ENCODE measurements at regions not wholly inside any gene's neighbourhood (a gene's known extent, or its start where the extent isn't known, plus 50 kb on each side); places are given as distances from the start of the nearest gene placed in this dataset.
A peak's percentile ranks its signal among the peaks of the same experiment; 100 is the strongest.

DNA sequence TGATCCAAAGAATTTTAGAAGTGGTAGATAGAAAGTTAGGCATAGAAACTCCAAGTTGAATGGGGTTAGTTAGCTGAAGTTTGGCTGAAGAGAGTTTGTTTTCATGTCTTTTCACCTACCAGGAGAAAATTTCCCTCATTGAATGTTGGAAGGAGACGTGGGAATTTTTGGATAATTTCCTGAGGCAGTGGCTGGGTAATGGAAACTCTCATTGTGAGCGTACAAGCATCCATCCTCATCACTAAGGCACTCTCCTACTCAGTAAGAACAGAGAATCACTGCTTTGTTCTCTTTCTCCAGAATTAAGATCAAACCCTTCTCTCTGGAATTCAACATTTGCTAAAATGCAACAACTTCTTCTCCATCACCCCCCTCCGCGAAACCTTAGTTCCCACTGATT is 179.7 kb downstream of the PALM2AKAP2 start:
- no peak overlapping the region for H3K4me3 Mint-ChIP-seq

DNA sequence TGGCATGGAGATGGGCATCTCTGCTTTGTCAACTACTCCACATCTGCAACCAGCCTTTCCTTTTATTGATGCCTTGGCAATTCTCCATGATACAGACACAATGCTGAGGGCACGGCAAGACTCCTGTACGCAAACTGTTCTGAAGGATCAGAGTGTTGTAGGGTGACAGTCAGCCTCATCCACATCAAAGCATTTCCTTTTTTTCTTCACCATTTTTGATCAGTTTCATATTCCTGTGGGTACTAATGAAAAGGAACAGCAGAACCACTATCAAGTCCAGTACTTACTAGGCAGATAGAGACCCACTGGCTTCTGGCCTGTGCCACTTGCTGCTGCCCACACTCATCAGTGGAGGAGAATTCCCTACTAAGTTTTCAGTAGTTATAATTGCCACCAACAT is 181.6 kb downstream of the PALM2AKAP2 start:
- Histone ChIP-seq H3K27me3 (replicated peaks in 1 of 2; ENCODE audit: control insufficient read depth in 2 of 2, extremely low read depth in 1 of 2, insufficient read depth in 2 of 2, low read length in 1 of 2) (peaks cover 0 to 3% of the 10 kb centered on the region in 2 experiments), H3K9me3 (no peaks in the 10 kb centered on the region), H3K27ac (ENCODE audit: low read length) (no peak overlapping the region), H3K36me3 (ENCODE audit: control insufficient read depth in 2 of 2, extremely low read depth in 1 of 2, insufficient read depth in 1 of 2, low read length in 1 of 2) (no peaks in the 10 kb centered on the region), H3K4me3 (ENCODE audit: control insufficient read depth in 1 of 2, extremely low read depth in 1 of 2, low read length in 1 of 2) (no peak overlapping the region), H3K4me1 (ENCODE audit: control insufficient read depth in 1 of 2, extremely low read depth in 1 of 2, insufficient read depth in 2 of 2, low read length in 2 of 2) (peaks cover 7 to 21% of the 10 kb centered on the region in 2 experiments)
- WGBS (ENCODE audit: insufficient coverage): no CpG with 5 or more reads among the region's 2 CpGs
- Mint-ChIP-seq H3K27ac (no peak overlapping the region), H3K4me3 (no peak overlapping the region), H3K4me1 (peaks cover 26 to 68% (median 39%) of the 10 kb centered on the region in 3 donors), H3K9me3 (no peaks in the 10 kb centered on the region), H3K27me3 (no peaks in the 10 kb centered on the region), H3K36me3 (no peaks in the 10 kb centered on the region)
- POLR2A ChIA-PET: no interaction called here
- no peak for DNase-seq
- peak; percentile 31 to 75 (median 48) for ATAC-seq (replicated peaks in 1 of 4)
- CTCF ChIA-PET: no interaction called here

More for the DNA sequence above, 179.7 kb downstream of the PALM2AKAP2 start:
- Mint-ChIP-seq H3K36me3 (no peaks in the 10 kb centered on the region), H3K4me1 (peaks cover 17 to 55% (median 25%) of the 10 kb centered on the region in 3 donors), H3K9me3 (no peaks in the 10 kb centered on the region), H3K27me3 (no peaks in the 10 kb centered on the region), H3K27ac (no peak overlapping the region)
- no peak for ATAC-seq (replicated peaks in 1 of 4)
- DNase-seq: no peak
- Histone ChIP-seq H3K36me3 (ENCODE audit: control insufficient read depth in 2 of 2, extremely low read depth in 1 of 2, insufficient read depth in 1 of 2, low read length in 1 of 2) (no peaks in the 10 kb centered on the region), H3K4me1 (ENCODE audit: control insufficient read depth in 1 of 2, extremely low read depth in 1 of 2, insufficient read depth in 2 of 2, low read length in 2 of 2) (peaks cover 7 to 21% of the 10 kb centered on the region in 2 experiments), H3K4me3 (ENCODE audit: control insufficient read depth in 1 of 2, extremely low read depth in 1 of 2, low read length in 1 of 2) (no peak overlapping the region), H3K9me3 (no peaks in the 10 kb centered on the region), H3K27ac (ENCODE audit: low read length) (no peak overlapping the region), H3K27me3 (replicated peaks in 1 of 2; ENCODE audit: control insufficient read depth in 2 of 2, extremely low read depth in 1 of 2, insufficient read depth in 2 of 2, low read length in 1 of 2) (peaks cover 0 to 3% of the 10 kb centered on the region in 2 experiments)
- CTCF ChIA-PET: no interaction called here
- POLR2A ChIA-PET: interaction anchor here in 1 of 2 donors (0.7 kb wide), 1 partner anchor 572 kb away, joined by 3 read pairs; no protein-coding TSS in a partner anchor
- WGBS (ENCODE audit: insufficient coverage): 90% methylated on average over 3 of the region's 4 CpGs

DNA sequence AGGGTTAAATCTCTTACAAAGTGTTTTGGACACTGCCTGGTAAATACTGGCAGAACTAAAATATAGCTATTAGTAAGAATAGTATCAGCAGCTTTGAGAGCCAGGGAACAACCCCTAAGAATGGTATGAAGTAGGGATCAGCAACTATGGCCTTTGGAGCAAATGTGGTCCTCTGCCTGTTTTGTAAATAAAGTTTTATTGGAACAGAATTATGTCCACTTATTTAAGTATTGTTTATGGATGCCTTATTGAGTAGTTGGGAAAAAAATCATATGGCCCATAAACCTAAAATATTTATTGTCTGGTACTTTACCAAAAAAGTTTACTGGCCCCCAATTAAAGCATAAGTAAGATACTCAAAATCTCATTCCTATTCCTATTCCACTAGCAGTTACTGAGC is 182.2 kb downstream of the PALM2AKAP2 start:
- Histone ChIP-seq H3K27ac (ENCODE audit: low read length) (no peak overlapping the region), H3K36me3 (ENCODE audit: control insufficient read depth in 2 of 2, extremely low read depth in 1 of 2, insufficient read depth in 1 of 2, low read length in 1 of 2) (no peaks in the 10 kb centered on the region), H3K27me3 (replicated peaks in 1 of 2; ENCODE audit: control insufficient read depth in 2 of 2, extremely low read depth in 1 of 2, insufficient read depth in 2 of 2, low read length in 1 of 2) (peaks cover 0 to 3% of the 10 kb centered on the region in 2 experiments), H3K9me3 (no peaks in the 10 kb centered on the region), H3K4me1 (ENCODE audit: control insufficient read depth in 1 of 2, extremely low read depth in 1 of 2, insufficient read depth in 2 of 2, low read length in 2 of 2) (peaks cover 11 to 19% of the 10 kb centered on the region in 2 experiments), H3K4me3 (ENCODE audit: control insufficient read depth in 1 of 2, extremely low read depth in 1 of 2, low read length in 1 of 2) (no peak overlapping the region)
- Mint-ChIP-seq H3K9me3 (no peaks in the 10 kb centered on the region), H3K4me3 (no peak overlapping the region), H3K27me3 (no peaks in the 10 kb centered on the region), H3K27ac (no peak overlapping the region), H3K36me3 (no peaks in the 10 kb centered on the region), H3K4me1 (peaks cover 32 to 68% (median 40%) of the 10 kb centered on the region in 3 donors)
- POLR2A ChIA-PET: no interaction called here
- no peak for DNase-seq
- ATAC-seq (replicated peaks in 1 of 4): no peak
- CTCF ChIA-PET: interaction anchor here in 1 of 2 donors (0.5 kb wide), 1 partner anchor 180 kb away, joined by 5 read pairs; no protein-coding TSS in a partner anchor

DNA sequence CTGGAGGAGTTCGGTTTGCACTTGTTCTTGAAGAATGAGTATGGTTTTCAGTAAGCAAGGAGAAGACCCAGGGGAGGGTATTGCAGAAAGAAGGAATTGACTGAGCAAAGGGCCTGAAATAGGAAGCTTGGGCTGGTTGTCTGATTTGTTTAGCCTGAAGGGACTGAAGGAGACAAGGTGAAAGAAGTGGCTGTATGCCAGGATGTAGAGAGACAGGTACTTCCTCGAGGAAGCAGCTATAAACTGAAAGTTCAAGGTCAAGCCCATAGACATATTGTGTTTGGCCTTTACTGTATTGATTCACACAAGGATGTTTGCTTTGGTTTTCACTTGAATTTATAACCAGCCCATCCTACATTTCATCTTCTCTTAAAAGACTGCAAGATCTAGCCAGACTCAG is 183.1 kb downstream of the PALM2AKAP2 start:
- H3K4me1 ChIP-seq (ENCODE audit: control insufficient read depth in 1 of 2, extremely low read depth in 1 of 2, insufficient read depth in 2 of 2, low read length in 2 of 2): peaks cover 19 to 24% of the 10 kb centered on the region in 2 experiments
- no peak for ATAC-seq (replicated peaks in 1 of 4)
- ChIA-PET CTCF (no interaction called here), POLR2A (no interaction called here)
- Mint-ChIP-seq H3K36me3 (no peaks in the 10 kb centered on the region), H3K9me3 (no peaks in the 10 kb centered on the region), H3K4me3 (no peak overlapping the region), H3K27me3 (no peaks in the 10 kb centered on the region), H3K4me1 (peaks cover 40 to 75% (median 49%) of the 10 kb centered on the region in 3 donors), H3K27ac (peak overlapping the region in 1 of 2 donors; percentile 23)
- no peak for DNase-seq
- H3K27me3 ChIP-seq (replicated peaks in 1 of 2; ENCODE audit: control insufficient read depth in 2 of 2, extremely low read depth in 1 of 2, insufficient read depth in 2 of 2, low read length in 1 of 2): peaks cover 0 to 3% of the 10 kb centered on the region in 2 experiments
- H3K4me3 ChIP-seq (ENCODE audit: control insufficient read depth in 1 of 2, extremely low read depth in 1 of 2, low read length in 1 of 2): no peak overlapping the region
- no peak overlapping the region for H3K27ac ChIP-seq (ENCODE audit: low read length)
- no peaks in the 10 kb centered on the region for H3K36me3 ChIP-seq (ENCODE audit: control insufficient read depth in 2 of 2, extremely low read depth in 1 of 2, insufficient read depth in 1 of 2, low read length in 1 of 2)
- no peaks in the 10 kb centered on the region for H3K9me3 ChIP-seq
- WGBS (ENCODE audit: insufficient coverage): 100% methylated on average over 1 of the region's 2 CpGs

DNA sequence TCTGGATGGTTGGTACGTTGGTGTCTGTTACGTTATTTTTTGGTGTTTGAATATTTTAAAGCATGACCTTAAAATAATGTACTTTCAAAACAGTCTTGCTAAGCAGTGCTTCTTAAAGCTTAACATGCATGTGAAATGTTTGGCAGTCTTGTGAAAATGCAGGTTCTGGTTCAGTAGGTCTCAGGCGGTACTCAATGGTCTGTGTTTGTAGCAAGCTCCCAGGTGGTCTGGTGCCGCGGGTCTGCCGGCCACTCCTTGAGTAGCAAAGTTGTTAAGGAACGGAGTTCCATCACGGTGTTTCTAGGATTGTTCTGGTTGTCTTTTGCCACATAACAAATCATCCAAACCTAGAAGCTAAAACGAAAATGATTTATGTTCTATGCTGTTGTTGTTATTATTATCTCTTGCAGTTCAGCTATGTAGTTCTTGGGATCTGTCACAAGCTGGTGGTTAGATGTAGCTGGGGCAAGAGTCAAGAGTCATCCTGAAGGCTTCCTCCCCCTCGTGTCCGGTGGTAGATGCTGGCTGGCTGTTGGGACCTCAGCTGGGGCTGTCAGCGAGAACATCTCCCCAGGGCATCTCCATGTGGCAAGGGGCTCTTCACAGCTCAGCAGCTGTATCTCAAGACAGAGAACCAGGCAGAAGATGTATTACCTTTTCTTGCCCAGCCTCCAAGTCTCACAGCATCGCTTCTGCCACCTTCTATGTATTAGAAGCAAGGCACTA is 186.8 kb downstream of the PALM2AKAP2 start:
- Histone ChIP-seq H3K9me3 (no peaks in the 10 kb centered on the region), H3K27ac (ENCODE audit: low read length) (no peak overlapping the region), H3K4me3 (ENCODE audit: control insufficient read depth in 1 of 2, extremely low read depth in 1 of 2, low read length in 1 of 2) (no peak overlapping the region), H3K36me3 (ENCODE audit: control insufficient read depth in 2 of 2, extremely low read depth in 1 of 2, insufficient read depth in 1 of 2, low read length in 1 of 2) (no peaks in the 10 kb centered on the region), H3K4me1 (ENCODE audit: control insufficient read depth in 1 of 2, extremely low read depth in 1 of 2, insufficient read depth in 2 of 2, low read length in 2 of 2) (peaks cover 31 to 32% of the 10 kb centered on the region in 2 experiments), H3K27me3 (replicated peaks in 1 of 2; ENCODE audit: control insufficient read depth in 2 of 2, extremely low read depth in 1 of 2, insufficient read depth in 2 of 2, low read length in 1 of 2) (no peaks in the 10 kb centered on the region)
- 96% methylated on average over 5 of the region's 13 CpGs for WGBS (ENCODE audit: insufficient coverage)
- POLR2A ChIA-PET: interaction anchor here in 1 of 2 donors (0.7 kb wide), 2 partner anchors 9 to 29 kb away, joined by 3 read pairs; no protein-coding TSS in a partner anchor
- ATAC-seq (replicated peaks in 1 of 4) (no peak), DNase-seq (no peak)
- Mint-ChIP-seq H3K36me3 (no peaks in the 10 kb centered on the region), H3K27ac (peak overlapping the region; percentile 94 to 96), H3K27me3 (no peaks in the 10 kb centered on the region), H3K9me3 (no peaks in the 10 kb centered on the region), H3K4me3 (no peak overlapping the region), H3K4me1 (peaks cover 58 to 79% (median 70%) of the 10 kb centered on the region in 3 donors)
- CTCF ChIA-PET: interaction anchor here in 1 of 2 donors (0.7 kb wide), 1 partner anchor 252 kb away, joined by 3 read pairs; no protein-coding TSS in a partner anchor

DNA sequence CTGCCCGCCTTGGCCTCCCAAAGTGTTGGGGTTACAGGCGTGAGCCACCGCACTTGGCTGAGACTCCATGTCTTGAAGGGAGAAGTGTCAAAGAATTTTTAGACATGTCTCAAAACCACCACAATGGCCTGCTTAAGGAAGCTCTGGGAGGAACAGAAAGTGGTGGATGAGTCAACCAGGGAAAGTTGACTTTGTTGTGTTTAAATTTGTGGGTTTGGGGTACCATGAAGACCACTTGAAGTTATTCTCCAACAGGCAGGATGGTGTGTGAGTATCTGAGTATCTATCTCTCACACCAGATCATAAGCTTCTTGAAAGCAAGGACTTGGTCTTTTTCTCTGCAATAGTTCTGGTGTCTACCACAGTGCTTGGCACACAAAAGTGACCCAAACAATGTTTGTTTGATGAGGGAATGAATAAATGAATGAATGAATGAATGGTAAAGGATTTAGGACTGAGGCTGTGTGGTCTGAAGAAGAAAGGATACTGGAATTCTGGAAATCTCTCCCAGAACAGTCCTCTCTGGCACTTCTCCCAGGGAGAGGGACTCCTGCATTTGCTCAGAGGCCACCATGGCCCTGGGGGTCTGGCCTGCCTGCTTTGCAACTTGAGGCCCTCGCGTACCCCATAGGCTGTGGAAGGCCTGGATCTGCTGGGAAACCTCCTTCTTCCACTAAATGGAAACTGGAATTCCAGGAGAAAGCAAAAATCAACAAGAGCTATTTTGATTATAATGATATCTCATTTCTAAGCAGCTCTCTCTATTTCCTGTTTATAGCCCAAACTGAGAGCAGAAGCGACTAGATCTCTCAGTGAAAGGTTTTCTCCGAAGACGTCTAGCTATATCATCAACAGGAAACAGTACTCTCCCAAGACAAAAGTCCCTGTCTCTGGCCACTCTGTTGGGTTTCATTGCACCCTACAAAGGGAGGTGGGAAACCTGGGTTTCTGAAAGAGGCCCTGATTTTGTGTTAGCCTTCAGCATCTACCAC is 187.9 kb downstream of the PALM2AKAP2 start:
- ATAC-seq (replicated peaks in 1 of 4) (peak; percentile 76 to 93 (median 84)), DNase-seq (peak in 1 of 35 experiments; percentile 53)
- peak overlapping the region; percentile 79 for H3K27ac ChIP-seq (ENCODE audit: low read length)
- no peaks in the 10 kb centered on the region for H3K9me3 ChIP-seq
- Mint-ChIP-seq H3K27ac (peak overlapping the region; percentile 94 to 96), H3K4me3 (peak overlapping the region; percentile 6 to 53 (median 25)), H3K9me3 (no peaks in the 10 kb centered on the region), H3K4me1 (peaks cover 63 to 79% (median 75%) of the 10 kb centered on the region in 3 donors), H3K27me3 (no peaks in the 10 kb centered on the region), H3K36me3 (no peaks in the 10 kb centered on the region)
- H3K4me1 ChIP-seq (ENCODE audit: control insufficient read depth in 1 of 2, extremely low read depth in 1 of 2, insufficient read depth in 2 of 2, low read length in 2 of 2): peaks cover 30 to 35% of the 10 kb centered on the region in 2 experiments
- no peaks in the 10 kb centered on the region for H3K27me3 ChIP-seq (replicated peaks in 1 of 2; ENCODE audit: control insufficient read depth in 2 of 2, extremely low read depth in 1 of 2, insufficient read depth in 2 of 2, low read length in 1 of 2)
- CTCF ChIA-PET: interaction anchor here (0.6 to 1.0 kb wide), 4 partner anchors 91 to 251 kb away, joined by 3 read pairs; no protein-coding TSS in a partner anchor
- H3K4me3 ChIP-seq (ENCODE audit: control insufficient read depth in 1 of 2, extremely low read depth in 1 of 2, low read length in 1 of 2): no peak overlapping the region
- POLR2A ChIA-PET: interaction anchor here (0.7 kb wide), 2 partner anchors 27 to 84 kb away, joined by 3 to 5 read pairs; no protein-coding TSS in a partner anchor
- WGBS (ENCODE audit: insufficient coverage): 80% methylated on average over 3 of the region's 8 CpGs
- H3K36me3 ChIP-seq (ENCODE audit: control insufficient read depth in 2 of 2, extremely low read depth in 1 of 2, insufficient read depth in 1 of 2, low read length in 1 of 2): no peaks in the 10 kb centered on the region
